ENCODE measurements at regions not wholly inside any gene's neighbourhood (a gene's known extent, or its start where the extent isn't known, plus 50 kb on each side); places are given as distances from the start of the nearest gene placed in this dataset.

- DNase-seq = no peak
Observed at GRCh38 chr10:10589540-10590303, 427.9 kb upstream of the CELF2 start.

- DNase-seq = no peak
Observed at GRCh38 chr10:10591715-10592341, 425.8 kb upstream of the CELF2 start.

GRCh38 chr10:10596256-10596655 is 421.4 kb upstream of the CELF2 start:
- DNase-seq = no peak

GRCh38 chr10:10598297-10598696 is 419.4 kb upstream of the CELF2 start:
- no peak for DNase-seq

GRCh38 chr10:10600004-10600403 is 417.7 kb upstream of the CELF2 start:
- DNase-seq = no peak

- no peak for DNase-seq
Observed at GRCh38 chr10:10605551-10606081, 412.1 kb upstream of the CELF2 start.

GRCh38 chr10:10609379-10609955 is 408.2 kb upstream of the CELF2 start:
- DNase-seq = no peak

GRCh38 chr10:10610171-10610570 is 407.5 kb upstream of the CELF2 start:
- DNase-seq = no peak

GRCh38 chr10:10612151-10612550 is 405.5 kb upstream of the CELF2 start:
- DNase-seq = no peak

- no peak for DNase-seq
Observed at GRCh38 chr10:10613656-10614244, 403.9 kb upstream of the CELF2 start.

- DNase-seq = no peak
Observed at GRCh38 chr10:10617686-10618085, 400.0 kb upstream of the CELF2 start.

- no peak for DNase-seq
Observed at GRCh38 chr10:10618139-10618538, 399.5 kb upstream of the CELF2 start.

GRCh38 chr10:10623958-10624566 is 393.6 kb upstream of the CELF2 start:
- DNase-seq = no peak

GRCh38 chr10:10624567-10624962 is 393.1 kb upstream of the CELF2 start:
- DNase-seq = no peak

GRCh38 chr10:10625491-10625890 is 392.2 kb upstream of the CELF2 start:
- no peak for DNase-seq

GRCh38 chr10:10626734-10627133 is 390.9 kb upstream of the CELF2 start:
- DNase-seq = no peak

- DNase-seq = no peak
Observed at GRCh38 chr10:10627414-10627813, 390.3 kb upstream of the CELF2 start.

GRCh38 chr10:10629512-10629911 is 388.2 kb upstream of the CELF2 start:
- DNase-seq = no peak

GRCh38 chr10:10630281-10630680 is 387.4 kb upstream of the CELF2 start:
- DNase-seq = no peak

GRCh38 chr10:10630782-10631181 is 386.9 kb upstream of the CELF2 start:
- DNase-seq = no peak

- no peak for DNase-seq
Observed at GRCh38 chr10:10642189-10642588, 375.5 kb upstream of the CELF2 start.

- DNase-seq = no peak
Observed at GRCh38 chr10:10642751-10643150, 374.9 kb upstream of the CELF2 start.

GRCh38 chr10:10644008-10644646 is 373.5 kb upstream of the CELF2 start:
- no peak for DNase-seq
